ENCODE measurements at regions not wholly inside any gene's neighbourhood (a gene's known extent, or its start where the extent isn't known, plus 50 kb on each side); places are given as distances from the start of the nearest gene placed in this dataset.

DNA sequence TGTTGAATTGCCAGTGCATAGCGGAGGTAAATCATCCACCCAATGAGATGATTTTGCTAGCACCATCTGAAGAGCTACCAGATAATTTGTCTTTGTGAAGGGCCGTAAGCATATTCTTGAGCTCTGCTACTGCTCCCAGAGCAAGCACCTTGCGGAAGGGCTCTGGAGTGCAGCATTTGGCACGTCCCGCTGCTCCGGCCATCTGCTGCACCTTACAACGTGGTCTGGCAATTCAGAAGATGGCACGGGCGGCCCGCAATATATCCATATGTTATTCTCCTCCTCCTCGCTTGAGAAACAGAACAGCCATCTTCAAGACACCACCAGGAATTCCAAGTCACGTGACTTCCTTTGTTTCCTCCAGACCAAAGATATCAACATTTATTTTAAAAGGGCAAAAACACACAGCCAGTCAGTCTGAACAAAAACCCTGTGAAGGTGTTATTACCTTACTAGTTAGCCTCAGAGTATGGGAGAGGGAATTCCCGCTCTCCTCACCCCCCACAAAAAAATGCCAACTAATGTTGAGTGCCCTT lies 1095.7 kb upstream of the TENM3 start (continued):
- no peak for TF ChIP-seq ZFX (CRISPR knock-in tag; IDR thresholded peaks at IDR 0.05; ENCODE audit: low read depth)

DNA sequence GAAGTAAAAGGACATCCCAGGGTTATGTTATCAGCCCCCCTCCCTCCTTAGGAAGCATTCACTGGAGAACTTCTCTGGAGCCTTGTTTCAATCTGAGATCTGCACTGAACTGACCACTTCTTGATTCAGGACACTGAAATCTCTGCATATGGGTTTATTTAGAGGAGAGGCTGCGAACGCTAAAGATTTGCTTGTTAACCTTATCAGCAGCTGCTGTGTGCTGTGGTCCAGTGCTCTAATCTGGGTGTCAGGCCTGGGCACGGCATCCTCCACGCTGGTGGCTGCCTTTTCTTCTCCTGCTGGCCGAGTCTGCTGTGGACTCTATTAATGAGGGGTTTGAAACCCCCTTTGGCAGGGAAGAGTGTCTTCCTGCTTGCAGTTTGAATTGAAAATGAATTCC lies 1094.7 kb upstream of the TENM3 start:
- no TSS peak for BruUV-seq (replicated peaks)
- H4K20me1 ChIP-seq (ENCODE audit: insufficient read depth, low read length): no peaks in the 10 kb centered on the region
- intact Hi-C loops (cut with micrococcal nuclease; ENCODE audit: unreplicated experiment) (no loop called here), in situ Hi-C loops (cut with HindIII; ENCODE audit: extremely low pct_ligation_motif_present, low pct_unique_long_range_greater_than_20kb) (no loop called here)
- no peaks in the 10 kb centered on the region for H3K27me3 ChIP-seq (ENCODE audit: control insufficient read depth in 1 of 2, insufficient read depth in 2 of 2, low read length in 2 of 2)
- no peak overlapping the region for H3K9ac ChIP-seq (ENCODE audit: insufficient read depth, low read depth, low read length)
- ChIA-PET CTCF (ENCODE audit: low intra/inter-chr PET ratio, low total read pairs) (no interaction called here), POLR2A (no interaction called here)
- FAIRE-seq (no peak), DNase-seq (ENCODE audit: low spot score) (no peak), ATAC-seq (no peak)
- no peaks in the 10 kb centered on the region for H3K79me2 ChIP-seq (ENCODE audit: insufficient read depth, low read length)
- H3K27ac ChIP-seq (ENCODE audit: extremely low read length, insufficient read depth, low read length): no peak overlapping the region
- no peaks in the 10 kb centered on the region for H3K4me1 ChIP-seq (ENCODE audit: insufficient read depth, low read length)
- H3K36me3 ChIP-seq (replicated peaks in 1 of 2; ENCODE audit: control insufficient read depth in 1 of 2, insufficient read depth in 2 of 2, low read length in 2 of 2): no peaks in the 10 kb centered on the region
- no peaks in the 10 kb centered on the region for H3K9me3 ChIP-seq (ENCODE audit: low read length)
- H3K4me3 ChIP-seq (replicated peaks in 1 of 3; ENCODE audit: insufficient read depth in 1 of 3, low read depth in 2 of 3, low read length in 3 of 3): no peak overlapping the region
- H2AFZ ChIP-seq (ENCODE audit: low read length): no peak overlapping the region
- TF ChIP-seq ZNF10 (CRISPR knock-in tag; IDR thresholded peaks at IDR 0.05; ENCODE audit: borderline replicate concordance, low read depth): no peak
- no peak for TF ChIP-seq JDP2 (CRISPR knock-in tag; IDR thresholded peaks at IDR 0.05; ENCODE audit: borderline replicate concordance)
- WGBS (ENCODE audit: low lambda C conversion rate): 11% methylated on average over 4 of the region's 5 CpGs
- no peak overlapping the region for H3K4me2 ChIP-seq (ENCODE audit: low read depth, low read length)

DNA sequence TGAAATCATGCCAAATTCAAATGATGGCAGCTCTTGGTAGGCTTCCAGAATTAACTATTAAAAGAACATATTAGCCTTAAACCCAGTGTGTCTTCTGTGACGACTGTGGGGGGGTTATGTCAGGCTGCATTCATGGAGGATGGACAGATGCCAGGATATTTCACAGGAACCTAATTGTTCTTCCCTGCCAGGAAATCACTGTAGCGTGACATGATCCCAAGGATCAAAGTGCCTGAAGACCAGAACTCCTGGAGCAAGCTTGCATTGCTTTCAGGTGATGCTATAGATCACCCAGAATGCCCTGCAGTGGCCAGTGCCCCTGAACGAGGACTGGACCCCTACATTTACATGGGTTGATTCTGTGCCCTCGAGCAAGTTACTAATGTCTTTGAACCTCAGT lies 1093.0 kb upstream of the TENM3 start:
- H3K9me3 ChIP-seq (ENCODE audit: low read length): no peaks in the 10 kb centered on the region
- no peaks in the 10 kb centered on the region for H3K79me2 ChIP-seq (ENCODE audit: insufficient read depth, low read length)
- no peak overlapping the region for H3K4me2 ChIP-seq (ENCODE audit: low read depth, low read length)
- no peak overlapping the region for H2AFZ ChIP-seq (ENCODE audit: low read length)
- ChIA-PET CTCF (ENCODE audit: low intra/inter-chr PET ratio, low total read pairs) (no interaction called here), POLR2A (no interaction called here)
- intact Hi-C loops (cut with micrococcal nuclease; ENCODE audit: unreplicated experiment) (no loop called here), in situ Hi-C loops (cut with HindIII; ENCODE audit: extremely low pct_ligation_motif_present, low pct_unique_long_range_greater_than_20kb) (no loop called here)
- no peaks in the 10 kb centered on the region for H3K27me3 ChIP-seq (ENCODE audit: control insufficient read depth in 1 of 2, insufficient read depth in 2 of 2, low read length in 2 of 2)
- no peak overlapping the region for H3K4me3 ChIP-seq (replicated peaks in 1 of 3; ENCODE audit: insufficient read depth in 1 of 3, low read depth in 2 of 3, low read length in 3 of 3)
- no peaks in the 10 kb centered on the region for H4K20me1 ChIP-seq (ENCODE audit: insufficient read depth, low read length)
- DNase-seq (ENCODE audit: low spot score) (peak; percentile 6), FAIRE-seq (no peak), ATAC-seq (no peak)
- H3K4me1 ChIP-seq (ENCODE audit: insufficient read depth, low read length): no peaks in the 10 kb centered on the region
- H3K27ac ChIP-seq (ENCODE audit: extremely low read length, insufficient read depth, low read length): no peak overlapping the region
- H3K36me3 ChIP-seq (replicated peaks in 1 of 2; ENCODE audit: control insufficient read depth in 1 of 2, insufficient read depth in 2 of 2, low read length in 2 of 2): no peaks in the 10 kb centered on the region
- H3K9ac ChIP-seq (ENCODE audit: insufficient read depth, low read depth, low read length): no peak overlapping the region
- no TSS peak for BruUV-seq (replicated peaks)
- WGBS (ENCODE audit: low lambda C conversion rate): 2% methylated on average over 3 of the region's 4 CpGs
- TF ChIP-seq ZBTB38 (CRISPR knock-in tag; IDR thresholded peaks at IDR 0.05) (no peak), ZNF615 (CRISPR knock-in tag; IDR thresholded peaks at IDR 0.05; ENCODE audit: borderline replicate concordance) (no peak), NR2F1 (CRISPR knock-in tag; IDR thresholded peaks at IDR 0.05) (no peak), ZNF282 (IDR thresholded peaks at IDR 0.05; ENCODE audit: partially characterized antibody) (no peak), ARHGAP35 (CRISPR knock-in tag; IDR thresholded peaks at IDR 0.05; ENCODE audit: borderline replicate concordance) (no peak), JUN (CRISPR knock-in tag; IDR thresholded peaks at IDR 0.05) (no peak), TAF15 (IDR thresholded peaks at IDR 0.05; ENCODE audit: low read depth, low read length, poor library complexity, severe bottlenecking) (no peak), KLF13 (CRISPR knock-in tag; IDR thresholded peaks at IDR 0.05) (no peak), KDM2A (CRISPR knock-in tag; IDR thresholded peaks at IDR 0.05; ENCODE audit: borderline replicate concordance, low read depth) (no peak)
- TF ChIP-seq, protein P1, sequence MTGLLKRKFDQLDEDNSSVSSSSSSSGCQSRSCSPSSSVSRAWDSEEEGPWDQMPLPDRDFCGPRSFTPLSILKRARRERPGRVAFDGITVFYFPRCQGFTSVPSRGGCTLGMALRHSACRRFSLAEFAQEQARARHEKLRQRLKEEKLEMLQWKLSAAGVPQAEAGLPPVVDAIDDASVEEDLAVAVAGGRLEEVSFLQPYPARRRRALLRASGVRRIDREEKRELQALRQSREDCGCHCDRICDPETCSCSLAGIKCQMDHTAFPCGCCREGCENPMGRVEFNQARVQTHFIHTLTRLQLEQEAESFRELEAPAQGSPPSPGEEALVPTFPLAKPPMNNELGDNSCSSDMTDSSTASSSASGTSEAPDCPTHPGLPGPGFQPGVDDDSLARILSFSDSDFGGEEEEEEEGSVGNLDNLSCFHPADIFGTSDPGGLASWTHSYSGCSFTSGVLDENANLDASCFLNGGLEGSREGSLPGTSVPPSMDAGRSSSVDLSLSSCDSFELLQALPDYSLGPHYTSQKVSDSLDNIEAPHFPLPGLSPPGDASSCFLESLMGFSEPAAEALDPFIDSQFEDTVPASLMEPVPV (CRISPR knock-in tag; IDR thresholded peaks at IDR 0.05): no peak
- TF ChIP-seq, protein P2, sequence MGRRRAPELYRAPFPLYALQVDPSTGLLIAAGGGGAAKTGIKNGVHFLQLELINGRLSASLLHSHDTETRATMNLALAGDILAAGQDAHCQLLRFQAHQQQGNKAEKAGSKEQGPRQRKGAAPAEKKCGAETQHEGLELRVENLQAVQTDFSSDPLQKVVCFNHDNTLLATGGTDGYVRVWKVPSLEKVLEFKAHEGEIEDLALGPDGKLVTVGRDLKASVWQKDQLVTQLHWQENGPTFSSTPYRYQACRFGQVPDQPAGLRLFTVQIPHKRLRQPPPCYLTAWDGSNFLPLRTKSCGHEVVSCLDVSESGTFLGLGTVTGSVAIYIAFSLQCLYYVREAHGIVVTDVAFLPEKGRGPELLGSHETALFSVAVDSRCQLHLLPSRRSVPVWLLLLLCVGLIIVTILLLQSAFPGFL (CRISPR knock-in tag; IDR thresholded peaks at IDR 0.05): no peak

Data from HepG2 (cell line).